ENCODE measurements at regions not wholly inside any gene's neighbourhood (a gene's known extent, or its start where the extent isn't known, plus 50 kb on each side); places are given as distances from the start of the nearest gene placed in this dataset.
"Not testable (repeated sequence)": the region's sequence is repeated elsewhere in the genome, so short reads cannot be mapped to it uniquely, and the experiment has no call there.

DNA sequence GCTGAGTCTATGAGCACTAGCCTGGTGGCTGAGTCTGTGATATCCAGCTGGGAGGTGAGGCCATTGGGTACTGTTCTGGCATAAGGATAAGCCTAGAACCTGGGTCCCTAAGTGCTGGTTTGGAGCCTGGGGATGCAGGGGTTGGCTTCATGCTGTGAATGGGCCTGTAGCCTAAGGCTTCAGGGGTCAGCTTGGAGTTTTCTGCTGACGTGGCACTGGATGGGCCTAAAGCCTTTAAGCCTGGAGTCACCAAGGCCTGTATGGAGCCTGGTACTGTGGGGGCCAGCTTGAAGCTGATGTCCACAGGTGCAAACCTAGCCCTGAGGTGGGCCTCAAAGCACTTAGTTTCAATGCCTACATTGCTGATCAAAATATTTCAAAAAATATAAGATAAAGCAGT, 979.6 kb upstream of the POU3F4 start:
- DNase-seq (ENCODE audit: low read depth): no peak

DNA sequence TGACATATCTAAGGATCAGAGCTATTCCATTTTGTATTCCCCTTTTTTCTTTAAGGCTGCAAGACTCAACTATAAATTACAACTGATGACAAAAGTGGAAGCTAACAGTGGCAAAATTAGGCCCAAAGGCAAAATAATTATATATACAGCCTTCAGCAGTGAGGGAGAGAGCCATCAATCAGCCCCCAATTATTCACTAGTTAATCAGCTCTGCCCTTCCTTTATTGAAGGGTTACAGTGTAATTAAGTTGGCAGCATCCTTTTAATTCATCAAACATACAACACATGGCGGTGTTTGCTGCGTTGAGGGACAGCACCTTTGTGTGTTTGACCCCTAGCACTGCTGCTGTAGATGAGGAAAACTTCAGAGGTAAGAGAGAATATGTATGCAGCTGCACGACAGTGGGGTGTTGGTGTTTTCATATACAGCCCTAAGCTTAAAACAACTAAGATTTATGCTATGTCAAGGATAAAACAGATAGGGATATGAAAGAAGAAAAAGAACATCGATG, 973.9 kb upstream of the POU3F4 start:
- no peak for DNase-seq (ENCODE audit: low read depth)

DNA sequence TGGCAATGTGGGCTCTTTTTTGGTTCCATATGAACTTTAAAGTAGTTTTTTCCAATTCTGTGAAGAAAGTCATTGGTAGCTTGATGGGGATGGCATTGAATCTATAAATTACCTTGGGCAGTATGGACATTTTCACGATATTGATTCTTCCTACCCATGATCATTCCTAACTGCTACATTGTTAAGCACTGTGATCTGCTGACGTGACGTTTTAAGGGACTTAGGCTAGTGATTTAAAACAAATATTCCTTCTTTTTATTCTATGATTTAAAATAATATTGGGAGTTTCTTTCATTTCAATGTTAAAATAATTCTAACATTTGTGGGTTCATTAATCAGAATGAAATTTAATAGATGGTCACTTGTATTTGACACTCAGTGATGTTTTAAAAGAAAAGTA, 970.9 kb upstream of the POU3F4 start:
- not testable (repeated sequence) for DNase-seq (ENCODE audit: low read depth)

DNA sequence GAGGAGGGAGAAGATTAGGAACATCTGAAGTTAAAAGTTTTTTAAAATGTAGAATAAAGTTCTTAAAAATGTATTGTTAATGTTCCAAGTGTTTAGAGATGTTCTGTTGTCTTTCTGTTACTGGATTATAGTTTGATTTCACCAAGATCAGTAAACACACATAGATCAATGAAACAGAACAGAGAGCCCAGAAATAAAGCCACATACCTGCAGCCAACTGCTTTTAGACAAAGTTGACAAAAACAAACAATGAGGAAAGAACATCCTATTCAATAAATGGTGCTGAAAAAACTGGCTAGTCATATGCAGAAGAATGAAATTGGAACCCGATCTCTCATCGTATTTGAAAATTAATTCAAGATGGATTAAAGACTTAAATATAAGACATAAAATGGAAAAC, 966.3 kb upstream of the POU3F4 start:
- no peak for DNase-seq (ENCODE audit: low read depth)

DNA sequence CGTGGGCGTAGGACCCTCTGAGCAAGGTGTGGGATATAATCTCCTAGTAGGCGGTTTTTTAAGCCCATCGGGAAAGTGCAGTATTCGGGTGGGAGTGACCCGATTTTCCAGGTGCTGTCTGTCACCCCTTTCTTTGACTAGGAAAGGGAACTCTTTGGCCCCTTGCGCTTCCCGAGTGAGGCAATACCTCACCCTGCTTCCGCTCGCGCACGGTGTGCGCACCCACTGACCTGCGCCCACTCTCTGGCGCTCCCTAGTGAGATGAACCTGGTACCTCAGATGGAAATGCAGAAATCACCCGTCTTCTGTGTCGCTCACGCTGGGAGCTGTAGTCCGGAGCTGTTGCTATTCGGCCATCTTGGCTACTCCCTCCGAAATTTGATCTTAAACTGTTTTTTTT, 955.9 kb upstream of the POU3F4 start:
- not testable (repeated sequence) for DNase-seq (ENCODE audit: low read depth)

DNA sequence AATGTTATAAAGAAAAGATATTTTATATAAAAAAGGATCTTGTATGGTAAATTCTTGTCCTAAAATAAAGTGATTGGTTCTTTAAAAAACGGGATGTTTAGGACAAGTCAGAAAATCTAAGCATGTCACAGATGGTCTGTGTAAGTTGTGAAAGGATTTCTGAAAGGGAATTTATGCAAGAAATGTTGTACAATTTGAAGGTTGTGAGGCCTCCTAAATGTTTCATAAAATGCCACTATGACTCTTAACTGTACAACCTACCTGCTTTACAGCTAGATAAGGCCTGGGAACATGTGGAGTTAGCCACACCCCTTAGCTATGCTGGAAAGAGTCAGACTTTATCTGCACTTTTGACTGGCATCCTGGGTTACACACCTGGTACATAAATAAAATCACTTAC, 951.5 kb upstream of the POU3F4 start:
- no peak for DNase-seq (ENCODE audit: low read depth)

DNA sequence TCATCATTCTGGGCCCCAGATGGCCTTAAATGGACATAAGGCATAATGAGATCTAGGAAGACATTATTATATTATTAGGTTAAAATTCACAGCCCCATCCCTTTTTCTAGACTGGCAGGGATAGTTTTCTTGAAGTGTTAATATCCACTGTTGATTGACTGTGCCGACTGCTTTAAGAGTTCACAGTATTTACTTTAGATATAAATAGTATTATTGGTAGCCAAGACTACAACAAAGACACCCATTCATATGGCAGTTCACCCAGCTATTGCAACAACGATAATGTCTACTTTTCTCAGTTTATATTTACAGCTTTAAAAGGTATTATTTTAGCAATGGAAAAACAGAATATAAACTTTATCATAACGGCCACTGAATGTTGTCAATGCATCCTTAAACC, 922.2 kb upstream of the POU3F4 start:
- DNase-seq (ENCODE audit: low read depth): no peak

DNA sequence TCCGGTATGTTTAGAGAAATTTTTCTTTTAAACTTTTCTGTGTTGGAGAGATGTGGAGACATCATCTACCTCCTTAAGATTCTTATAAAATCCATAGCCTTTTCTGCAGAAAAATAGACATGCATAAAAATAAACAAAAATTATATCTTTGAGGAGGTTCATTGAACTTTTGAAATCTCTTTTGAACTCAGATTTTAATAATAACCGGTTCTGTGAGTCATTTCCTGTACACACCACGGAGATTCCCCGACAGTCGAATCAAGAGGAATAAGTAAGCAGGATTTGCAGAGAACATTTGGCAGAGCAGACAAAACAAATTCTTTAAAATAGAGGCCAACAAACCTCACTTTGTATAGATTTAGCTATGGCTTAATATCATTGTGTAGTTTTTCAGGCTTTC, 918.7 kb upstream of the POU3F4 start:
- DNase-seq (ENCODE audit: low read depth): peak; percentile 2

DNA sequence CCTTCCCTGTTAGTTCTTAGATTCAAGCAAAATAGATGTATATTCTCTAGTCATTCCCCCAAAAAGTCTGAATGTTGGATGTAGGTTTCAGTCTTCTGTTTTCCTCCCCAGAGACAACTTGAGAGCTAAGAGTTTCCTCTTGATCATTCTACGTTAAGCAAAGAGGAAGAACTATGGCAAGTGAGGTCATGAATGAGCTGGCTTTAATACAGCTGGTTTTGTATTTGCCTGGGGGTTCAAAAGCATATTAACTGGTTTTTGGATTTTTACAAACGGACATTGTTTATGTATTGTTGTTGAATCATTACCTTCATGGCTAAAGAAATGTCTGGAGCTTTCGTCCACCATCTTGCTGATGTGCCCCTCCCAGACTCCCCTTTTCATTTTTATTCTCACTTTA, 916.7 kb upstream of the POU3F4 start:
- no peak for DNase-seq (ENCODE audit: low read depth)

DNA sequence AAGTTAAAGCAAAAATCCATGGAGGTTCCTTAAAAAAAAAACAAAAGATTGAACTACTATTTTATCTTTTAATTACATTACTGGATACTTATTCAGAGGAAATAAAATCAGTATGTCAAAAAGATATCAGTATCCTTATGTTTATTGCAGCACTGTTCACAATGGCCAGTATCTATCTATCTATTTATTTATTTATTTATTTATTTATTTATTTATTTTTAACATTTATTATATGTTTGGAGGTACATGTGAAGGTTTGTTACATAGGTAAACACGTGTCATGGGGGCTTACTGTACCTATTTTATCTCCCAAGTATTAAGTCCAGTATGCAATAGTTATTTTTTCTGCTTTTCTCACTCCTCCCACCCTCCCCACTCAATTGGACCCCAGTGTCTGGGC, 881.1 kb upstream of the POU3F4 start:
- DNase-seq (ENCODE audit: low read depth): no peak

DNA sequence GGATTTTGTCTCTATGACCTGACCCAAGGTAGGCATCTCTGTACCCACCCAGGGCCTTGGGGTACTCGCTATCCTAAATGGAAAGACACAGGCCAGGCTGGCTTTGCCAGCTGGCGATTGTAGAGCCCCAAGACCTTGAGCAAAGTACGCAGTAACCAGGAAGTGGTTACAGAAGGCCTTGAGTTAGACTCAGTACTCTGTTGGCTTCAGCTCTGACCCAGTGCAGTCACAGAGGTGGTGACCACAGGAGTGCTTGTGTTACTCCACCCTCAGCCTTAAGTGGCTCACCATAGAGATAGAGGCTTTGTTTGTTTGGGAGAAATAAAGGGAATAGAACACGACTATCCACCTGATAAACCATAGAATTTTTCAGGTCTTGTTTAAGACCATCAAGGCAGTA, 880.5 kb upstream of the POU3F4 start:
- no peak for DNase-seq (ENCODE audit: low read depth)

DNA sequence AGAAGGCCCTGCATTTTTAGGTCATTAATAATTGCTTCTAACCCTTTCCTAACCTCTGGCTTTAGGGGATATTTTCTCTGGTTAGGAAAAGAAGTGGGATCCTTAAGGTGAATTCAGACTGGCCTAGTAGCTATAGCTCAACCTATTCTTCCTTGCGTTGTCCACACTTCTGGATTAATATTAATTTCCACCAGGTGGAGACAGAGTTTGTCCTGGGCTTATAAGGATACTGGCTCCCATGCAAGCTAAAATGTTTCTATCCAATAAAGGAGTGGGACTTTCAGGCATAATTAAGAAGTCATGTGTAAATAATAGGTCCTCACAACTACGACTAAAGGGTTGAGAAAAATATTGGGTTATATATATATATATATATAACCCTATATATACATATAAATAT, 860.0 kb upstream of the POU3F4 start:
- peak; percentile 1 for DNase-seq (ENCODE audit: low read depth)

DNA sequence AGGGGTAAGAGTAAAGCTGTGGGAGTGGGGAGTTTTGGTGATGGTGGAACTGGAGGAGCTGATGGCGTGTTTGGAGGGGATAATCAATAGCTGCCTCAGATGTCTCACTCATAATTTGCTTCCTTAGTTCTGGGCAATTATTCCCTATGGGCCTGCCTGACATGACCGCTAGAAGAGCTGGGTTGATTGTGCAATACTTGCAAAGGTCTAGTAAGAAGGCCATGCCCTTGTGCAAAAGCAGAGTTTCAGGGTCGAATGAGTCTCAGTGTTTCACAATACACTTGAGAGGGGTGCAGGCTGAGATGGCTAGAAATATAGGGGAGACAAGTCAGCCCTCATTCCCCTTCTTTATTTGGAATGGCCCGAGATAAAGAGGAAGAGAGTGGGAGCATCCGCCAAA, 858.4 kb upstream of the POU3F4 start:
- no peak for DNase-seq (ENCODE audit: low read depth)

DNA sequence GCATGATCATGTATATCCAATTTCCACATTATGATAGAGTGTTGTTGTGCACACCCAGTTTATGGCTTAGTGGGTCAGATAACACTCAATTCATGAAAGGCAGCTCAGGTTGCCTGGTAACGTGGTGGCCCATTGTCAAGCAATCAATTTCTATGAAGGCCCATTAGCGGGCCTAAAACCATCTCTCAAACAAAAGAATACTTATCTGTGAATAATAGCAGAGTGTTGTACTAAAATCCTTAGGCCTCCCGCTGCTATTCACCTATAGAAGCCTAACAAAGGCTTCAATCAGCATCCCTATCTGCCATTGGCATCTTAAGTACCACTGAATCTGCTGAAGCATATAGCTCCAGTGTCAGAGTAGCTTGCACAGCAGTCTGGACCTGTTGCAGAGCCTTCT, 849.6 kb upstream of the POU3F4 start:
- no peak for DNase-seq (ENCODE audit: low read depth)

DNA sequence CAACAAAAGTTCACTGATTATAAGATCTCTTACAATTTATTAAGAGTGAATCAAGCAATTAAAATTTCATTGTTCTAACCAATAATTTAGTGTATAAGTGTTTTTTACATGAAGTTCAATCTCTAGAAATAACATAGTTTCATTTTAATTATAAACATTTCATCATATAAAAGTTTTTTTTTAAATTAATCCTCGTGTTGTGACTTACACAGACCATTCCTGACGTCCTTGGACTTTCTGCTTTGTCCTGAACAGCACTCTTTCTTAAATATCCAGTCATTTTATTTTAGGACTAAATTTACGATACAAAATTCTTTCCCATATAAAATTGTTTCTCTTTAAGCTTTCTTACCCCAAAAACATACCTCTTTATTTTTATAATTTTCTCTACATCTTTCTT, 841.7 kb upstream of the POU3F4 start:
- DNase-seq (ENCODE audit: low read depth): no peak

DNA sequence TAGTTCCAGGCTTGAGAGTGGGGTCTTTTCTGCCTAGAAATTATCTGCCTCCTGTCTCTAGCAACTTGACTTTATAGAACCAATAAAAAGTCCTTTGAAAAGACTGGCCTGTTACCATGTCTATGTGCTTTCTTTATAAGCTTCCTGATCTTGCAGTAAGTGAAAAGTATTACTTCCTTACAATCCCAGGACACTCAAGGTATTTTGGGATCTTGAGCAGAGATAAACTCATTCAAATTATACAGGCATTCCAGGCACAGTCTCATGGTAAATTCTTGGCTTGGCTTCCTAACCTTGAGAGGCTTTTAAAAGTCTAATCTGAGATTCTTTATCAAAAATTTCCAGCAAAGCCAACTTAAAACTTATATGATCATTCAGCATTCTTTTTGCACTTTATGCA, 833.0 kb upstream of the POU3F4 start:
- no peak for DNase-seq (ENCODE audit: low read depth)

DNA sequence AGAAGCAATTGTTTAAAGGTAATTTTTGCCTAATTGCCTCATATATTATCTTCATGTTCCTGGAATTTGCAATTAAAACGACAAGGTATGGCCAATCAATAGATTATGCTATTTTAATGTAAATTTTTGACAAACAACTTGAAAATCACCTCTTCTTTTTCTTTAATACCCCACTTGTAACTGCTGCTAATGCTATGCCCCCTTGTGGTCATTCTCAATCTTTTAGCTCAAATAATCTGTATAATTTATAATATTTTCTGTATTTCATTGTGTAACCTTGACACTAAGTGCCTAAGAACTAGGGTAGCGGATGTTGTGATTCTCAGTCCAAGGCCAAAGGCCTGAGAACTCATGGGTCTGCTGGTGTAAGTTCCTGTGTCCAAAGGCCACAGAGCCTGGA, 831.7 kb upstream of the POU3F4 start:
- no peak for DNase-seq (ENCODE audit: low read depth)

DNA sequence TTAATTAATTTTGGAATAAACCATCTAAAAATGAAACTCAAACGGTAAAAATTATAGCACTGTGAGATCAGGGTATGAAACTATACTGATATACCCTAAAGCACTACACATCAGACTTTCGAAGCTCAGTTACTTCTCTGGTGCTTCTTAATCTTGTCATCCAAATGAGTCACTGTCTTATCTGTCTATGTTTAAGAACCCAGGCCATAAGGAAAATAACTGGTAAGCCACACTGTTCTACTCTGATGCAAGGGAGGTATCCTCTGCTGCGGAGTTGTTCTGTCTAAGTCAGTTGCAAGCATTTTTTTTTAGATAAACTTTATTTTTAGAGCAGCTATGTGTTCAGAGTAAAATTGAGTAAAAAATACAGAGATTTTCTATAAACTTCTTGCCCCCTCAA, 830.8 kb upstream of the POU3F4 start:
- DNase-seq (ENCODE audit: low read depth): no peak

DNA sequence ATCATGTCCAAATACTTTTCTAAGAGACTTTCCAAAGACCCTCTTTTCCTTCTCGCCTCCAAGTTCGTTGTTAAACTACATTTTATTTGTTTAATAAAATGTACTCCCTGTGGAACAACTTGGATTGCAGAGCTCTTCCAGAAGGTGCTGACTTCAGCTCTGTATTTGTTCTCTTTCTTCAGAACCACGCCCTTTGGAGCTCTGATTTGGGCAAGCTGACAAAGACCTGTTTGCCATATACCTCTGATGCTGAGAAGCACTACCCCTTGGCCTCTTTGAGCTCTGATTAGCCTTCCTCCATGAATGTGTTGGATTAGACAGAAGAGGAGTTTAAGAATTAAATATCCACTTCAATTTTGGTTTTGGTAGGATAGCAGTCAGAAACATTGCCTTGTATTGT, 815.1 kb upstream of the POU3F4 start:
- DNase-seq (ENCODE audit: low read depth): no peak

DNA sequence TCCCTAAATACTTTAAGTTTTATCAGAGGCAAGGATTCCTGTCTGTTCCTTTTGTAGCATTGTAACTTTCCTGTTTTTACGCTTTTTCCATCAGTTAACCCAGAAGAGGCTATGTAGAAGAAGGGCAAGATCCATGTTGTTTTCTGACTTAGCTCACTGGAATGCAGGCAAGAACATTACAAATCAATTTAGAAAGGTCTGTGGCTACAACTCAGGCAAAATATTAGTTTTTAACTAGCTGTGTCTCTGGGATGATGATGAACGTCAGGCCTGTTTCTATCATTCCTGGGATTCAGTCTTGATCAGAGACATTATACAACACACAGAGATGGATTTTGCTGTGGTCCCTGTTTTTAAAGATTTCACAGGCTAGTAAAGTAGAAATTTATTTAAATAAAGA, 813.0 kb upstream of the POU3F4 start:
- no peak for DNase-seq (ENCODE audit: low read depth)

DNA sequence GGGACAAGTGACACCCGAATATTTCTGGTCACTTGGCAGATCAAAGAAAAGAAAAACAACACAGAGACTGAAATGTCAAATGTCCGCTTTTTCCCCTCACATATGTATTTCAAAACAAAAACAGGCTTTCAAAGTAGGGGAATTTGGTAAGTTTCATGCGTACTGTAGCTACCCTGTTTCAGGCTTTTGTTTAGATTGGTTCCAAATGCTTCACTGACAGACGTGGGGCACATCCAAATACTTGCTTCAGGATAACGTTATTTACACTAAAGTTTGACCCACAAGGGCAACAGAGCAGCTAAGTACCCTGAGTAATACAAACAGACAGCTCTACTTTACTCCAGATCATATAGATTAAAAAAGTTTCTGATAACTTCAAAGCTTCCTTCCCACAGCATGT, 804.5 kb upstream of the POU3F4 start:
- DNase-seq (ENCODE audit: low read depth): peak; percentile 7

DNA sequence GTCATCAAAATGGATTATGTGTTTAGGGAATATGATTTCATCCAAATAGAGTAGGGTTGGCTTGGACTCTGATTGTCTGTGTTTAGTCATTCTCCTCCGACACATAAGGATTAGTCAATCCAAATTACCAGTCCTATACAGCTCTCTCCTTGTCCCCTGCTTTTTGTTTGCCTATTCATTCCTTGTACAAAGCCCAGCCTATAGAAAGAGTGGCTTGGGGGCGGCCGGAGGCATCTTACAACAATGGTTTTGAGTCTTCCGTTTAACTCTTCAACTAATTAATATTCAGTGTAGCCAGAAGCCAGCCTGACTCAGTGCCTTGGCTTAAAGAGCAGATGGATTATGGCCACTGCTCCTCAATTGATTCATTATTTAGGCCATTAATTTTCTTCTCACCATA, 796.6 kb upstream of the POU3F4 start:
- DNase-seq (ENCODE audit: low read depth): no peak

DNA sequence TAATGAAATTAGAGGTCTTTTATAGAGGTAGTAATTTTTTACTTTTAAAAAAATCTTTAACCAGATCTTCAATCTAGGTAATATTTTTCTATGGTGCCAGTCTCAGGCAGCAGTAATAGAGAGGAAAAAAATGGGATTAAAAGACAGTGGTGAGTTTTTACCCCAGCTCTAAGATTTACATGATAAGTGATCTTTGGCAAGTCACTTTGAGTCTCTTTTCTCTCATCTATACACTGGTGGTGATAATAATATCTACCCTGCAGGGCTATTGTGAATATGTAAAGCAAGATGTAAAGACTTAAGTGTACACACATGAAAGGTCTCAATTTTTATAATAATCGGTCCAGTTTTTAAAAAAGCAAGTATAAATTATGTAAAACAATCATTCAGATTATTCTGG, 786.2 kb upstream of the POU3F4 start:
- DNase-seq (ENCODE audit: low read depth): no peak

DNA sequence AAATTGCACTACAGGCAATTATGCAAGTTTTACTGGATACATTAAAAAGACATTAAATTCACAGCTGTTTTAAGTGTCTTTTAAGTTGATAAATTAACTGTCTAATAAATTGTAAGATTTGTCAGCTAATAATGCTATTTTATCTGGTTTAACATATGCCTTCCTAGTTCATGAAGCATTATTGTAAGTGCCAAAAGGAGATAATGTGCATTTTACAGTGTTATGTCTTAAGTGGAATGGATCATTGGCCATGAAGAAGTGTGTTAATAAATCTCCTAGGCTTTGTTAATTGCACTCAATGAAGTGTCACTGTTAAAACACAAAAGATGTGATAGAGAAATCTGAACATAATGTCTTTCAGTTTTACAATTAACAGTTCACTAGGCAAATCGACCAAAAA, 784.3 kb upstream of the POU3F4 start:
- DNase-seq (ENCODE audit: low read depth): no peak

DNA sequence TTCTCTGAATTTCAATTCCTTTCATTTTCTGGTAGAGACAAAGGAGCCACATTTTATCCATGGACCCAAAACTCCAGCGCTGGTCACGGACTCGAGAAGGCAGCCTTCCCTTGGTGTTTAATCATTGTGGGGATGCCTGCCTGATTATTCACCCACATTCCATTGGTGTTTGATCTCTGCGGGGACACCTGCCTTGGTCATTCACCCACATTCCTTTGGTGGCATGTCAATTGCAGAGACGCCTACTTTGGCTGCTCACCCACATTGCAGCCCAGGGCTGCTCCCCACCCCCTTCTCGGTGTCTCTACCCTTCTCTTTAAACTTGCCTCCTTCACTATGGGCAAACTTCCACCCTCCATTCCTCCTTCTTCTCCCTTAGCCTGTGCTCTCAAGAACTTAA, 780.7 kb upstream of the POU3F4 start:
- not testable (repeated sequence) for DNase-seq (ENCODE audit: low read depth)

Data from fibroblast of gingiva (primary cell).